ENCODE measurements at regions not wholly inside any gene's neighbourhood (a gene's known extent, or its start where the extent isn't known, plus 50 kb on each side); places are given as distances from the start of the nearest gene placed in this dataset.

DNA sequence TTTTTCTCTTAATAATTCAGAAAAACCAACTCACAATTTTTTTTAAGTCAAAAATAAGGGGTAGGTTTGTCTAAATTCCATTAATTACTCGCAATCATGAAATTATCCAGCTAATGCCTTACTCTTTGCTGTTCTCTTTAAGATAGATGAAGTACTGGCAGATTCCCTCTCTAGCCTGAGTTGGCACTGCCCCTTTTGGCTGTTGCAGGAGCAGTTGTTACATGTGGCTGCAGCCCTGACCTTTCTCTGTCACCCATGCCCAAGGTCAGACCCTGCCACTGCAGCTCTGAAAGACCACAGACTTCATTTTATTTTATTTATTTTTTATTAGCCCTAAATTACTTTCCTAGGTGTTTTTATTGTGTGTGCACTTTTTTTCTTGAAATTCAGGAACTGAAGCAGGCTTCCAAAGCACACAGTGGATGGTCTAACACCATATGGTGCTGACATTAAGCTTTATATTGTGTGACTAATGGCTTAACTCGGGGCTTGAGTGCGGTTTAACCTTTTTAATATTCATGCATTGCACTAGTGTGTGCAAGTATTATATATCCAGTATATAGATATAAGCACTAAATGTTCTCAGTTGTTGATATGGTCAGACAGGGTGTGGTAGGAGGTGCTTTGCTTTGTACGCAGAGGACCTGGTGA lies 313.0 kb downstream of the CDH2 start:
- Histone ChIP-seq H3K36me3 (ENCODE audit: control insufficient read depth in 3 of 3, insufficient read depth in 2 of 3, low read depth in 1 of 3, low read length in 3 of 3) (no peaks in the 10 kb centered on the region), H3K4me3 (ENCODE audit: low read depth in 1 of 3, low read length in 3 of 3) (no peak overlapping the region), H3K27me3 (ENCODE audit: control insufficient read depth in 3 of 3, insufficient read depth in 3 of 3, low read length in 3 of 3) (no peaks in the 10 kb centered on the region), H3K9me3 (ENCODE audit: control insufficient read depth in 2 of 2, insufficient read depth in 1 of 2, low read depth in 1 of 2, low read length in 1 of 2) (no peaks in the 10 kb centered on the region), H3K27ac (ENCODE audit: low read depth in 1 of 3, low read length in 2 of 3) (no peak overlapping the region), H3K4me1 (ENCODE audit: control insufficient read depth in 3 of 3, insufficient read depth in 2 of 3, low read depth in 1 of 3, low read length in 2 of 3) (no peaks in the 10 kb centered on the region)
- WGBS, 3 donors: 50 to 73% (median 57%) methylated on average over 4 of the region's 4 CpGs
- no peak for DNase-seq
- no peak for FAIRE-seq

DNA sequence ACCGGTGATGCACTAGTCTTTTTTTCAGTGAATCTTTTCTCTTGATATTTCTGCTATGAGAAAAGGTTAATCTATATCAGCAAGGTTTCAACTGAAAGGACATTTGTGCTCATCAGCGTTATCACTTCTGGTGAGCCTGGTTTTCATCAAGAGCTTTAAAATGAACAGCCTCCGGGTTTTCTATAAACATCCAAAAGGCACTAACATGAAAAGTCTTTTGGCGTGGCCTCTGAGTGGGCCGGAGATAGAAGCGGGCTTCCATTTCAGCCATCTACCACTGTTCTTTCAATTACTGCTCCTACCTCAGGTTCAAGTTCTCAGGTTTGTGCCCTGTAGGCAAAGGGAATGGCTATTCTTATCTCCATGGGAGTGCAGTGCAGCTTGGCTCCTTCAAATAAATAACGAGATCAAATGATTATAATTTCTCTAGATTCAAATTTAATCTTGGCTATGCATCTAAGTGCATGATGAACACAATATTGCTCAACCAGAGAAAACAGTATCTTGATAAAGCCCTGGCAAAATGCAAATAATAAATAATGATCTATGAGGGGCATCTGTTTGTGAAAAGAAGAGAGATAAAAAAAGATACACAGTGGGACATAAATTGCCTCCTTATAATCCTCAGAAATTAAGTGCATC lies 314.8 kb downstream of the CDH2 start:
- Histone ChIP-seq H3K4me1 (ENCODE audit: control insufficient read depth in 3 of 3, insufficient read depth in 2 of 3, low read depth in 1 of 3, low read length in 2 of 3) (no peaks in the 10 kb centered on the region), H3K9me3 (ENCODE audit: control insufficient read depth in 2 of 2, insufficient read depth in 1 of 2, low read depth in 1 of 2, low read length in 1 of 2) (no peaks in the 10 kb centered on the region), H3K4me3 (ENCODE audit: low read depth in 1 of 3, low read length in 3 of 3) (no peak overlapping the region), H3K36me3 (ENCODE audit: control insufficient read depth in 3 of 3, insufficient read depth in 2 of 3, low read depth in 1 of 3, low read length in 3 of 3) (no peaks in the 10 kb centered on the region), H3K27me3 (ENCODE audit: control insufficient read depth in 3 of 3, insufficient read depth in 3 of 3, low read length in 3 of 3) (no peaks in the 10 kb centered on the region), H3K27ac (ENCODE audit: low read depth in 1 of 3, low read length in 2 of 3) (no peak overlapping the region)
- DNase-seq (no peak), FAIRE-seq (no peak)
- 70 to 88% (median 86%) methylated on average over 7 of the region's 7 CpGs for WGBS, 3 donors

GRCh38 chr18:27861539-27861938 lies 315.4 kb downstream of the CDH2 start:
- no peak for FAIRE-seq
- Histone ChIP-seq H3K36me3 (ENCODE audit: control insufficient read depth in 3 of 3, insufficient read depth in 2 of 3, low read depth in 1 of 3, low read length in 3 of 3) (no peaks in the 10 kb centered on the region), H3K27me3 (ENCODE audit: control insufficient read depth in 3 of 3, insufficient read depth in 3 of 3, low read length in 3 of 3) (no peaks in the 10 kb centered on the region), H3K9me3 (ENCODE audit: control insufficient read depth in 2 of 2, insufficient read depth in 1 of 2, low read depth in 1 of 2, low read length in 1 of 2) (no peaks in the 10 kb centered on the region), H3K4me3 (ENCODE audit: low read depth in 1 of 3, low read length in 3 of 3) (no peak overlapping the region), H3K27ac (ENCODE audit: low read depth in 1 of 3, low read length in 2 of 3) (no peak overlapping the region), H3K4me1 (ENCODE audit: control insufficient read depth in 3 of 3, insufficient read depth in 2 of 3, low read depth in 1 of 3, low read length in 2 of 3) (no peaks in the 10 kb centered on the region)
- DNase-seq: no peak
- WGBS, 3 donors: 88 to 94% (median 91%) methylated on average over 9 of the region's 9 CpGs

GRCh38 chr18:27860701-27861107 lies 316.2 kb downstream of the CDH2 start:
- no peaks in the 10 kb centered on the region for H3K4me1 ChIP-seq (ENCODE audit: control insufficient read depth in 3 of 3, insufficient read depth in 2 of 3, low read depth in 1 of 3, low read length in 2 of 3)
- no peaks in the 10 kb centered on the region for H3K36me3 ChIP-seq (ENCODE audit: control insufficient read depth in 3 of 3, insufficient read depth in 2 of 3, low read depth in 1 of 3, low read length in 3 of 3)
- DNase-seq: no peak
- WGBS, 3 donors: 12 to 32% (median 17%) methylated on average over 4 of the region's 4 CpGs
- no peak overlapping the region for H3K27ac ChIP-seq (ENCODE audit: low read depth in 1 of 3, low read length in 2 of 3)
- no peak overlapping the region for H3K4me3 ChIP-seq (ENCODE audit: low read depth in 1 of 3, low read length in 3 of 3)
- H3K27me3 ChIP-seq (ENCODE audit: control insufficient read depth in 3 of 3, insufficient read depth in 3 of 3, low read length in 3 of 3): no peaks in the 10 kb centered on the region
- no peaks in the 10 kb centered on the region for H3K9me3 ChIP-seq (ENCODE audit: control insufficient read depth in 2 of 2, insufficient read depth in 1 of 2, low read depth in 1 of 2, low read length in 1 of 2)
- no peak for FAIRE-seq

DNA sequence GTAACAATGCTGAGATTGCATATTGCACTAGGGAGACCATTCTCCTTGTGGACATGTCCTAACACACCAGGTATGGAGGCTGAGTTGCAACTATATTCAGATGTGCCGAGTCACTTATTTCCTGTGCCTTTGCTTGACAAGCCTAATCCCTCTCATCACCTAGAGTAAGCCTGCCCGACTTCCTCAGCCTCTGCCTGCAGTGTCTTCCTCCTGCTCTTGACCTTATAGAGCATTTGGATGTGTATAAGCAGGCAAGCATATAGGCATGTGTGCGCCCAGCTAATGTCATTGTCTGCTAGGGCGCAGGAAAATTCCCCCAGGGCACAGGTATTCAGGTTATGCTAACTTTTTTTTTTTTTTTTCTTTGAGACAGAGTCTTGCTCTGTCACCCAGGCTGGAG lies 316.9 kb downstream of the CDH2 start:
- H3K27me3 ChIP-seq (ENCODE audit: control insufficient read depth in 3 of 3, insufficient read depth in 3 of 3, low read length in 3 of 3): no peaks in the 10 kb centered on the region
- no peaks in the 10 kb centered on the region for H3K9me3 ChIP-seq (ENCODE audit: control insufficient read depth in 2 of 2, insufficient read depth in 1 of 2, low read depth in 1 of 2, low read length in 1 of 2)
- WGBS, 3 donors: 62 to 77% (median 64%) methylated on average over 4 of the region's 4 CpGs
- no peak overlapping the region for H3K4me3 ChIP-seq (ENCODE audit: low read depth in 1 of 3, low read length in 3 of 3)
- H3K36me3 ChIP-seq (ENCODE audit: control insufficient read depth in 3 of 3, insufficient read depth in 2 of 3, low read depth in 1 of 3, low read length in 3 of 3): no peaks in the 10 kb centered on the region
- H3K4me1 ChIP-seq (ENCODE audit: control insufficient read depth in 3 of 3, insufficient read depth in 2 of 3, low read depth in 1 of 3, low read length in 2 of 3): no peaks in the 10 kb centered on the region
- DNase-seq: no peak
- no peak overlapping the region for H3K27ac ChIP-seq (ENCODE audit: low read depth in 1 of 3, low read length in 2 of 3)
- FAIRE-seq: no peak

GRCh38 chr18:27856820-27857219 lies 320.1 kb downstream of the CDH2 start:
- Histone ChIP-seq H3K27me3 (ENCODE audit: control insufficient read depth in 3 of 3, insufficient read depth in 3 of 3, low read length in 3 of 3) (no peaks in the 10 kb centered on the region), H3K9me3 (ENCODE audit: control insufficient read depth in 2 of 2, insufficient read depth in 1 of 2, low read depth in 1 of 2, low read length in 1 of 2) (no peaks in the 10 kb centered on the region), H3K4me1 (ENCODE audit: control insufficient read depth in 3 of 3, insufficient read depth in 2 of 3, low read depth in 1 of 3, low read length in 2 of 3) (no peaks in the 10 kb centered on the region), H3K27ac (ENCODE audit: low read depth in 1 of 3, low read length in 2 of 3) (no peak overlapping the region), H3K36me3 (ENCODE audit: control insufficient read depth in 3 of 3, insufficient read depth in 2 of 3, low read depth in 1 of 3, low read length in 3 of 3) (no peaks in the 10 kb centered on the region), H3K4me3 (ENCODE audit: low read depth in 1 of 3, low read length in 3 of 3) (no peak overlapping the region)
- FAIRE-seq: no peak
- no peak for DNase-seq
- 80 to 100% (median 95%) methylated on average over 1 of the region's 1 CpG for WGBS, 3 donors

- Histone ChIP-seq H3K27me3 (ENCODE audit: control insufficient read depth in 3 of 3, insufficient read depth in 3 of 3, low read length in 3 of 3) (no peaks in the 10 kb centered on the region), H3K36me3 (ENCODE audit: control insufficient read depth in 3 of 3, insufficient read depth in 2 of 3, low read depth in 1 of 3, low read length in 3 of 3) (no peaks in the 10 kb centered on the region), H3K27ac (ENCODE audit: low read depth in 1 of 3, low read length in 2 of 3) (no peak overlapping the region), H3K4me3 (ENCODE audit: low read depth in 1 of 3, low read length in 3 of 3) (no peak overlapping the region), H3K4me1 (ENCODE audit: control insufficient read depth in 3 of 3, insufficient read depth in 2 of 3, low read depth in 1 of 3, low read length in 2 of 3) (no peaks in the 10 kb centered on the region), H3K9me3 (ENCODE audit: control insufficient read depth in 2 of 2, insufficient read depth in 1 of 2, low read depth in 1 of 2, low read length in 1 of 2) (no peaks in the 10 kb centered on the region)
- FAIRE-seq (peak; percentile 100), DNase-seq (no peak)
These were observed 321.4 kb downstream of the CDH2 start for GRCh38 chr18:27855486-27855885.

DNA sequence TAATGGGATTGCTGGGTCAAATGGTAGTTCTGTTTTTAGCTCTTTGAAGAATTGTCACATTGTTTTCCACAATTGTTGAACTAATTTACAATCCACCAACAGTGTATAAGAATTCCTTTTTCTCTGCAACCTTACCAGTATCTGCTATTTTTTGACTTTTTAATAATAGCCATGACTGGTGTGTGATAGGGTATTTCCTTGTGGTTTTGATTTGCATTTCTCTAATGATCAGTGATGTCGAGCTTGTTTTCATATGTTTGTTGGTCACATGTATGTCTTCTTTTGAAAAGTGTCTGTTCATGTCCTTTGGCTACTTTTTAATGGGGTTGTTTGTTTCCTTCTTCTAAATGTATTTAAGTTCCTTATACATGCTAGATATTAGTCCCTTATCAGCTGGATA lies 322.3 kb downstream of the CDH2 start:
- FAIRE-seq: peak; percentile 5
- DNase-seq: no peak
- H3K4me3 ChIP-seq (ENCODE audit: low read depth in 1 of 3, low read length in 3 of 3): no peak overlapping the region
- H3K27ac ChIP-seq (ENCODE audit: low read depth in 1 of 3, low read length in 2 of 3): no peak overlapping the region
- H3K4me1 ChIP-seq (ENCODE audit: control insufficient read depth in 3 of 3, insufficient read depth in 2 of 3, low read depth in 1 of 3, low read length in 2 of 3): no peaks in the 10 kb centered on the region
- H3K27me3 ChIP-seq (ENCODE audit: control insufficient read depth in 3 of 3, insufficient read depth in 3 of 3, low read length in 3 of 3): no peaks in the 10 kb centered on the region
- no peaks in the 10 kb centered on the region for H3K9me3 ChIP-seq (ENCODE audit: control insufficient read depth in 2 of 2, insufficient read depth in 1 of 2, low read depth in 1 of 2, low read length in 1 of 2)
- no peaks in the 10 kb centered on the region for H3K36me3 ChIP-seq (ENCODE audit: control insufficient read depth in 3 of 3, insufficient read depth in 2 of 3, low read depth in 1 of 3, low read length in 3 of 3)
- 81 to 89% (median 85%) methylated on average over 1 of the region's 1 CpG for WGBS, 3 donors

GRCh38 chr18:27848336-27848735 lies 328.6 kb downstream of the CDH2 start:
- no peak for DNase-seq
- H3K4me3 ChIP-seq (ENCODE audit: low read depth in 1 of 3, low read length in 3 of 3): no peak overlapping the region
- no peaks in the 10 kb centered on the region for H3K9me3 ChIP-seq (ENCODE audit: control insufficient read depth in 2 of 2, insufficient read depth in 1 of 2, low read depth in 1 of 2, low read length in 1 of 2)
- peaks cover 0 to 6% (median 0%) of the 10 kb centered on the region in 3 donors for H3K4me1 ChIP-seq (ENCODE audit: control insufficient read depth in 3 of 3, insufficient read depth in 2 of 3, low read depth in 1 of 3, low read length in 2 of 3)
- no peak for FAIRE-seq
- H3K27me3 ChIP-seq (ENCODE audit: control insufficient read depth in 3 of 3, insufficient read depth in 3 of 3, low read length in 3 of 3): no peaks in the 10 kb centered on the region
- WGBS, 3 donors: 75 to 88% (median 76%) methylated on average over 4 of the region's 4 CpGs
- H3K27ac ChIP-seq (ENCODE audit: low read depth in 1 of 3, low read length in 2 of 3): no peak overlapping the region
- no peaks in the 10 kb centered on the region for H3K36me3 ChIP-seq (ENCODE audit: control insufficient read depth in 3 of 3, insufficient read depth in 2 of 3, low read depth in 1 of 3, low read length in 3 of 3)

All from small intestine (tissue), 7 donors.